ENCODE measurements at regions not wholly inside any gene's neighbourhood (a gene's known extent, or its start where the extent isn't known, plus 50 kb on each side); places are given as distances from the start of the nearest gene placed in this dataset.

- no peak for TF ChIP-seq CTCF (IDR thresholded peaks at IDR 0.05; ENCODE audit: extremely low read depth, missing control alignments)
- DNase-seq (ENCODE audit: low spot score): no peak
These were observed 50.5 kb upstream of the PRDM1 start for GRCh38 chr6:106035655-106036054.

GRCh38 chr6:106033806-106034205 lies 52.3 kb upstream of the PRDM1 start:
- no peak for DNase-seq (ENCODE audit: low spot score)
- TF ChIP-seq CTCF (IDR thresholded peaks at IDR 0.05; ENCODE audit: extremely low read depth, missing control alignments): no peak

GRCh38 chr6:106027758-106028157 lies 58.4 kb upstream of the PRDM1 start:
- no peak for TF ChIP-seq CTCF (IDR thresholded peaks at IDR 0.05; ENCODE audit: extremely low read depth, missing control alignments)
- DNase-seq (ENCODE audit: low spot score): no peak

GRCh38 chr6:106026748-106027715 lies 59.1 kb upstream of the PRDM1 start:
- DNase-seq (ENCODE audit: low spot score): peak; percentile 8
- no peak for TF ChIP-seq CTCF (IDR thresholded peaks at IDR 0.05; ENCODE audit: extremely low read depth, missing control alignments)

GRCh38 chr6:106025655-106026054 lies 60.5 kb upstream of the PRDM1 start:
- no peak for DNase-seq (ENCODE audit: low spot score)
- TF ChIP-seq CTCF (IDR thresholded peaks at IDR 0.05; ENCODE audit: extremely low read depth, missing control alignments): no peak

GRCh38 chr6:106022801-106023200 lies 63.3 kb upstream of the PRDM1 start:
- TF ChIP-seq CTCF (IDR thresholded peaks at IDR 0.05; ENCODE audit: extremely low read depth, missing control alignments): no peak
- no peak for DNase-seq (ENCODE audit: low spot score)

GRCh38 chr6:106017454-106017853 lies 68.7 kb upstream of the PRDM1 start:
- TF ChIP-seq CTCF (IDR thresholded peaks at IDR 0.05; ENCODE audit: extremely low read depth, missing control alignments): no peak

More at GRCh38 chr6:106017454-106017853, 68.7 kb upstream of the PRDM1 start:
- no peak for DNase-seq (ENCODE audit: low spot score)
